HCT116 (cell line): ENCODE measurements at regions not wholly inside any gene's neighbourhood (a gene's known extent, or its start where the extent isn't known, plus 50 kb on each side); places are given as distances from the start of the nearest gene placed in this dataset.

Experiments
- ATAC-seq: fragments of 200-7000 bp; cut with Tn5 transposase; 2 replicates; pipeline ENCODE4 v1.9.1; 2020; ENCODE audit warnings: mild to moderate bottlenecking, moderate library complexity
- BruUV-seq: library from RNA; stranded (reverse); fragments of 400-500 nt; replicated peaks from 2 replicates; lab custom pipeline; 2021; lab: Mats Ljungman, UMichigan
- CTCF ChIA-PET: fragments of 300-600 bp; sonication (Branson Sonifier 250); formaldehyde crosslinking; loops from one replicate; lab custom pipeline; 2021; ENCODE audit warnings: antibody characterized with exemption; lab: Charles Lee
- POLR2A ChIA-PET: fragments of 300-600, 350-600 bp; sonication (Branson Sonifier 250); formaldehyde crosslinking; loops from one replicate; lab custom pipeline; 2021; ENCODE audit warnings: antibody characterized with exemption; lab: Charles Lee
- RAD21 ChIA-PET, 2 experiments: fragments of 300-600 bp; sonication (Branson Sonifier 250); formaldehyde crosslinking; loops; one replicate each; lab custom pipeline; 2023; ENCODE audit warnings: low total read pairs in 2 of 2; ENCODE audit not compliant: uncharacterized antibody in 2 of 2, unreplicated experiment in 2 of 2, low non-redundant PET in 1 of 2; lab: Charles Lee
- DNase-seq: peaks from one replicate; pipeline ENCODE4 v3.0.0-alpha.2; 2010; ENCODE audit warnings: low read depth, low spot score
- H2AFZ ChIP-seq: fragments of 200-600 bp; shearing (Covaris generic), sonication (generic); 2 replicates; pipeline ENCODE4 v1.6.1; 2017; ENCODE audit warnings: low read depth, mixed run types, mixed read lengths, antibody characterized with exemption, low read length; ENCODE audit not compliant: poor library complexity, severe bottlenecking
- H3K27ac ChIP-seq: 2 replicates; pipeline ENCODE4 v1.5.1; 2012; ENCODE audit warnings: low read depth, low read length
- H3K27me3 ChIP-seq: fragments of 200-600 bp; sonication (generic); 2 replicates; pipeline ENCODE4 v1.6.1; 2016; ENCODE audit warnings: mixed run types, low read length, mixed read lengths; ENCODE audit not compliant: insufficient read depth
- H3K36me3 ChIP-seq, 2 experiments: fragments of 200-500 bp in 1 of 2; fragments of 200-600 bp in 1 of 2; sonication (Bioruptor generic) in 1 of 2; sonication (generic) in 1 of 2; 2 replicates each; pipeline versions ENCODE4 v1.5.1 to v1.6.1; 2014 to 2016; ENCODE audit warnings: low read length in 2 of 2, inconsistent platforms in 1 of 2, mixed read lengths in 1 of 2, mixed run types in 1 of 2; ENCODE audit not compliant: insufficient read depth in 2 of 2, control insufficient read depth in 1 of 2
- H3K4me1 ChIP-seq, 2 experiments: fragments of 200-600 bp in 1 of 2; sonication (generic) in 1 of 2; 2 replicates each; pipeline versions ENCODE4 v1.5.1 to v1.6.1; 2012 to 2017; ENCODE audit warnings: low read length in 2 of 2, inconsistent platforms in 1 of 2, mild to moderate bottlenecking in 1 of 2, mixed read lengths in 1 of 2, mixed run types in 1 of 2, moderate library complexity in 1 of 2; ENCODE audit not compliant: insufficient read depth in 2 of 2, control insufficient read depth in 1 of 2
- H3K4me2 ChIP-seq: fragments of 200-600 bp; sonication (generic); 2 replicates; pipeline ENCODE4 v1.6.1; 2017; ENCODE audit warnings: mixed run types, low read length, mixed read lengths
- H3K4me3 ChIP-seq, 2 experiments: fragments of 200-600 bp in 1 of 2; sonication (generic) in 1 of 2; replicated peaks in 1 of 2; 2 replicates each; pipeline ENCODE4 v1.5.1; 2011 to 2016; ENCODE audit warnings: low read length in 2 of 2, control low read depth in 1 of 2, low read depth in 1 of 2, mild to moderate bottlenecking in 1 of 2, mixed read lengths in 1 of 2, mixed run types in 1 of 2
- H3K79me2 ChIP-seq: fragments of 200-600 bp; sonication (generic); 2 replicates; pipeline ENCODE4 v1.6.1; 2017; ENCODE audit warnings: mild to moderate bottlenecking, mixed run types, low read length, moderate library complexity, mixed read lengths; ENCODE audit not compliant: insufficient read depth
- H3K9ac ChIP-seq: fragments of 200-600 bp; sonication (generic); 2 replicates; pipeline ENCODE4 v1.6.1; 2016; ENCODE audit warnings: low read length, mixed read lengths
- H3K9me2 ChIP-seq: fragments of 200-600 bp; sonication (generic), shearing (Covaris generic); 2 replicates; pipeline ENCODE4 v1.6.1; 2017; ENCODE audit warnings: mixed run types, mild to moderate bottlenecking, moderate library complexity; ENCODE audit not compliant: insufficient read depth
- H3K9me3 ChIP-seq, 2 experiments: fragments of 200-500 bp in 1 of 2; fragments of 200-600 bp in 1 of 2; sonication (Bioruptor generic) in 1 of 2; sonication (generic) in 1 of 2; 2 replicates each; pipeline ENCODE4 v1.6.1; 2014 to 2017; ENCODE audit warnings: low read length in 2 of 2, mixed read lengths in 2 of 2, inconsistent platforms in 1 of 2, low read depth in 1 of 2, mild to moderate bottlenecking in 1 of 2, mixed run types in 1 of 2, moderate library complexity in 1 of 2; ENCODE audit not compliant: control insufficient read depth in 1 of 2, insufficient read depth in 1 of 2
- H4K20me1 ChIP-seq: fragments of 200-600 bp; sonication (generic), shearing (Covaris generic); 2 replicates; pipeline ENCODE4 v1.6.1; 2017; ENCODE audit warnings: mixed run types, mild to moderate bottlenecking, moderate library complexity; ENCODE audit not compliant: insufficient read depth
- CBX3 ChIP-seq: IDR thresholded peaks from 2 replicates; pipeline ENCODE4 v1.6.1; 2012; ENCODE audit warnings: low read depth
- EGR1 ChIP-seq: IDR thresholded peaks from 2 replicates; pipeline ENCODE4 v1.6.1; 2012; ENCODE audit warnings: low read depth
- ELF1 ChIP-seq: IDR thresholded peaks from 2 replicates; pipeline ENCODE4 v1.6.1; 2012; ENCODE audit warnings: low read depth, borderline replicate concordance
- EZH2 ChIP-seq: fragments of 200-600 bp; sonication (generic); IDR thresholded peaks from 2 replicates; pipeline ENCODE4 v1.6.1; 2017; ENCODE audit warnings: antibody characterized with exemption, mixed run types
- EZH2phosphoT487 ChIP-seq: fragments of 200-600 bp; IDR thresholded peaks from 2 replicates; pipeline ENCODE4 v1.6.1; 2018; ENCODE audit warnings: antibody characterized with exemption, borderline replicate concordance
- JUND ChIP-seq: IDR thresholded peaks from 2 replicates; pipeline ENCODE4 v1.6.1; 2012
- POLR2A ChIP-seq: IDR thresholded peaks from 2 replicates; pipeline ENCODE4 v1.7.0; 2011; ENCODE audit warnings: borderline replicate concordance; ENCODE audit not compliant: insufficient read depth, insufficient read length; ENCODE audit errors: extremely low read depth
- POLR2AphosphoS5 ChIP-seq: IDR thresholded peaks from 2 replicates; pipeline ENCODE4 v1.6.1; 2011; ENCODE audit warnings: mild to moderate bottlenecking, low read depth, low read length, moderate library complexity
- RAD21 ChIP-seq: IDR thresholded peaks from 2 replicates; pipeline ENCODE4 v1.6.1; 2012; ENCODE audit warnings: low read depth, mild to moderate bottlenecking
- SP1 ChIP-seq: IDR thresholded peaks from 2 replicates; pipeline ENCODE4 v1.6.1; 2012; ENCODE audit warnings: low read depth
- SRF ChIP-seq: IDR thresholded peaks from 2 replicates; pipeline ENCODE4 v1.6.1; 2012; ENCODE audit warnings: low read depth
- TCF7L2 ChIP-seq: IDR thresholded peaks from 2 replicates; pipeline ENCODE4 v1.7.0; 2011; ENCODE audit warnings: borderline replicate concordance, inconsistent platforms; ENCODE audit not compliant: insufficient read depth, insufficient read length; ENCODE audit errors: extremely low read depth
- YY1 ChIP-seq: IDR thresholded peaks from 2 replicates; pipeline ENCODE4 v1.6.1; 2011; ENCODE audit warnings: low read length, low read depth, moderate library complexity, mild to moderate bottlenecking; ENCODE audit not compliant: insufficient replicate concordance; ENCODE audit errors: extremely low read depth
- ZFX ChIP-seq: fragments of 450-650 bp; IDR thresholded peaks from 2 replicates; pipeline ENCODE4 v1.6.1; 2017
- ZNF274 ChIP-seq: fragments of 200-500 bp; sonication (Bioruptor generic); IDR thresholded peaks from 2 replicates; pipeline ENCODE4 v1.6.1; 2014; ENCODE audit warnings: mild to moderate bottlenecking, low read depth, low read length, inconsistent platforms
- intact Hi-C: fragments of 100-400 bp; cut with micrococcal nuclease; formaldehyde crosslinking; loops from 2 replicates; pipeline ENCODE4 v1.10.0; 2022
- TF ChIP-seq, protein P1 (sequence below): IDR thresholded peaks from 2 replicates; pipeline ENCODE4 v1.6.1; 2012
- TF ChIP-seq, protein P2 (sequence below): IDR thresholded peaks from 2 replicates; pipeline ENCODE4 v1.6.1; 2012
- TF ChIP-seq, protein P3 (sequence below): IDR thresholded peaks from 2 replicates; pipeline ENCODE4 v1.6.1; 2011; ENCODE audit warnings: mild to moderate bottlenecking, low read length, moderate library complexity; ENCODE audit not compliant: insufficient replicate concordance; ENCODE audit errors: extremely low read depth
- TF ChIP-seq, protein P4 (sequence below): IDR thresholded peaks from 2 replicates; pipeline ENCODE4 v1.6.1; 2012; ENCODE audit warnings: low read depth
- TF ChIP-seq, protein P5 (sequence below), 3 experiments: fragments of 200-600 bp in 1 of 3; sonication (generic) in 1 of 3; IDR thresholded peaks in 2 of 3; conservative IDR thresholded peaks in 1 of 3; 2 replicates each; pipeline ENCODE4 v1.5.1; 2012 to 2017; ENCODE audit warnings: low read depth in 2 of 3, low read length in 2 of 3, antibody characterized with exemption in 1 of 3, borderline replicate concordance in 1 of 3, control low read depth in 1 of 3, mild to moderate bottlenecking in 1 of 3, mixed read lengths in 1 of 3, mixed run types in 1 of 3, moderate library complexity in 1 of 3; ENCODE audit not compliant: insufficient read depth in 1 of 3

DNA sequence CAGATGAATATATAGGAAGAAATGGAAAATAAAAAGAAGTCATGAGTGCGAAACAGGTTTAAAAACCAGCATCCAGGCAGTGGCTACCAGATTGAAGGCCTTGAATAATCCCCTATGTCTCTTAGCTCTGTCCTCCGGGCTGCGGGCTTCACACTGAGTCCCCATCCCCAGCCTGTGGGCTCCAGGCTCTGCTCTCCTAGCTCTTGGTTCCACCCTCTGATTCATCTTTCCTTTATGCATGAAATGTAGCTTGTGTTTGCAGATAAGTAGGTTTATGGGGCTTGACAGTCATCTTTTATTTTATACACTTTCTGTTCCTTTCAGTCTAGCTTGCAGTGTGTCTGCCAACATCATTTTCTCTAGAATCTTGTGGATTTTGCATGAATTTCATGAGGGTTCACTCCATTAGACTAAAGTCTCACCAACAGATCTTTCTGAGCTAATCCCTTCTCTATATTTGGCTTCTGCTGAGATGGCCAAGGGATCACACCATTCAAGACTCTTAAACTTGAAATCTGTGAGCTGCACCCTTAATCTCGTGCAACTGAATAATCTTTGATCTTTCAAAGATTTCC is 174.5 kb downstream of the PLPPR4 start:
- Histone ChIP-seq H3K4me2 (no peak overlapping the region), H4K20me1 (no peaks in the 10 kb centered on the region), H3K27me3 (no peaks in the 10 kb centered on the region), H3K9ac (no peak overlapping the region), H3K79me2 (no peaks in the 10 kb centered on the region), H3K36me3 (no peaks in the 10 kb centered on the region), H2AFZ (no peak overlapping the region), H3K4me3 (no peak overlapping the region), H3K9me2 (no peaks in the 10 kb centered on the region), H3K27ac (no peak overlapping the region), H3K9me3 (no peaks in the 10 kb centered on the region), H3K4me1 (no peaks in the 10 kb centered on the region)
- ATAC-seq: no peak
- no peak for DNase-seq
- POLR2A ChIA-PET: no interaction called here
- no TSS peak for BruUV-seq
- RAD21 ChIA-PET: no interaction called here
- CTCF ChIA-PET: no interaction called here
- intact Hi-C loops: no loop called here
- TF ChIP-seq CBX3 (no peak), POLR2A (no peak), SRF (no peak), TCF7L2 (no peak), EZH2phosphoT487 (no peak), EZH2 (no peak), ZFX (no peak), POLR2AphosphoS5 (no peak), RAD21 (no peak), ELF1 (no peak), JUND (no peak), ZNF274 (no peak), EGR1 (no peak), SP1 (no peak), YY1 (no peak)
- TF ChIP-seq, protein P1, sequence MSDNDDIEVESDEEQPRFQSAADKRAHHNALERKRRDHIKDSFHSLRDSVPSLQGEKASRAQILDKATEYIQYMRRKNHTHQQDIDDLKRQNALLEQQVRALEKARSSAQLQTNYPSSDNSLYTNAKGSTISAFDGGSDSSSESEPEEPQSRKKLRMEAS: no peak
- TF ChIP-seq, protein P2, sequence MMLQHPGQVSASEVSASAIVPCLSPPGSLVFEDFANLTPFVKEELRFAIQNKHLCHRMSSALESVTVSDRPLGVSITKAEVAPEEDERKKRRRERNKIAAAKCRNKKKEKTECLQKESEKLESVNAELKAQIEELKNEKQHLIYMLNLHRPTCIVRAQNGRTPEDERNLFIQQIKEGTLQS: no peak
- TF ChIP-seq, protein P3, sequence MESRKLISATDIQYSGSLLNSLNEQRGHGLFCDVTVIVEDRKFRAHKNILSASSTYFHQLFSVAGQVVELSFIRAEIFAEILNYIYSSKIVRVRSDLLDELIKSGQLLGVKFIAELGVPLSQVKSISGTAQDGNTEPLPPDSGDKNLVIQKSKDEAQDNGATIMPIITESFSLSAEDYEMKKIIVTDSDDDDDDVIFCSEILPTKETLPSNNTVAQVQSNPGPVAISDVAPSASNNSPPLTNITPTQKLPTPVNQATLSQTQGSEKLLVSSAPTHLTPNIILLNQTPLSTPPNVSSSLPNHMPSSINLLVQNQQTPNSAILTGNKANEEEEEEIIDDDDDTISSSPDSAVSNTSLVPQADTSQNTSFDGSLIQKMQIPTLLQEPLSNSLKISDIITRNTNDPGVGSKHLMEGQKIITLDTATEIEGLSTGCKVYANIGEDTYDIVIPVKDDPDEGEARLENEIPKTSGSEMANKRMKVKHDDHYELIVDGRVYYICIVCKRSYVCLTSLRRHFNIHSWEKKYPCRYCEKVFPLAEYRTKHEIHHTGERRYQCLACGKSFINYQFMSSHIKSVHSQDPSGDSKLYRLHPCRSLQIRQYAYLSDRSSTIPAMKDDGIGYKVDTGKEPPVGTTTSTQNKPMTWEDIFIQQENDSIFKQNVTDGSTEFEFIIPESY: no peak
- TF ChIP-seq, protein P4, sequence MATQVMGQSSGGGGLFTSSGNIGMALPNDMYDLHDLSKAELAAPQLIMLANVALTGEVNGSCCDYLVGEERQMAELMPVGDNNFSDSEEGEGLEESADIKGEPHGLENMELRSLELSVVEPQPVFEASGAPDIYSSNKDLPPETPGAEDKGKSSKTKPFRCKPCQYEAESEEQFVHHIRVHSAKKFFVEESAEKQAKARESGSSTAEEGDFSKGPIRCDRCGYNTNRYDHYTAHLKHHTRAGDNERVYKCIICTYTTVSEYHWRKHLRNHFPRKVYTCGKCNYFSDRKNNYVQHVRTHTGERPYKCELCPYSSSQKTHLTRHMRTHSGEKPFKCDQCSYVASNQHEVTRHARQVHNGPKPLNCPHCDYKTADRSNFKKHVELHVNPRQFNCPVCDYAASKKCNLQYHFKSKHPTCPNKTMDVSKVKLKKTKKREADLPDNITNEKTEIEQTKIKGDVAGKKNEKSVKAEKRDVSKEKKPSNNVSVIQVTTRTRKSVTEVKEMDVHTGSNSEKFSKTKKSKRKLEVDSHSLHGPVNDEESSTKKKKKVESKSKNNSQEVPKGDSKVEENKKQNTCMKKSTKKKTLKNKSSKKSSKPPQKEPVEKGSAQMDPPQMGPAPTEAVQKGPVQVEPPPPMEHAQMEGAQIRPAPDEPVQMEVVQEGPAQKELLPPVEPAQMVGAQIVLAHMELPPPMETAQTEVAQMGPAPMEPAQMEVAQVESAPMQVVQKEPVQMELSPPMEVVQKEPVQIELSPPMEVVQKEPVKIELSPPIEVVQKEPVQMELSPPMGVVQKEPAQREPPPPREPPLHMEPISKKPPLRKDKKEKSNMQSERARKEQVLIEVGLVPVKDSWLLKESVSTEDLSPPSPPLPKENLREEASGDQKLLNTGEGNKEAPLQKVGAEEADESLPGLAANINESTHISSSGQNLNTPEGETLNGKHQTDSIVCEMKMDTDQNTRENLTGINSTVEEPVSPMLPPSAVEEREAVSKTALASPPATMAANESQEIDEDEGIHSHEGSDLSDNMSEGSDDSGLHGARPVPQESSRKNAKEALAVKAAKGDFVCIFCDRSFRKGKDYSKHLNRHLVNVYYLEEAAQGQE: no peak
- TF ChIP-seq, protein P5, sequence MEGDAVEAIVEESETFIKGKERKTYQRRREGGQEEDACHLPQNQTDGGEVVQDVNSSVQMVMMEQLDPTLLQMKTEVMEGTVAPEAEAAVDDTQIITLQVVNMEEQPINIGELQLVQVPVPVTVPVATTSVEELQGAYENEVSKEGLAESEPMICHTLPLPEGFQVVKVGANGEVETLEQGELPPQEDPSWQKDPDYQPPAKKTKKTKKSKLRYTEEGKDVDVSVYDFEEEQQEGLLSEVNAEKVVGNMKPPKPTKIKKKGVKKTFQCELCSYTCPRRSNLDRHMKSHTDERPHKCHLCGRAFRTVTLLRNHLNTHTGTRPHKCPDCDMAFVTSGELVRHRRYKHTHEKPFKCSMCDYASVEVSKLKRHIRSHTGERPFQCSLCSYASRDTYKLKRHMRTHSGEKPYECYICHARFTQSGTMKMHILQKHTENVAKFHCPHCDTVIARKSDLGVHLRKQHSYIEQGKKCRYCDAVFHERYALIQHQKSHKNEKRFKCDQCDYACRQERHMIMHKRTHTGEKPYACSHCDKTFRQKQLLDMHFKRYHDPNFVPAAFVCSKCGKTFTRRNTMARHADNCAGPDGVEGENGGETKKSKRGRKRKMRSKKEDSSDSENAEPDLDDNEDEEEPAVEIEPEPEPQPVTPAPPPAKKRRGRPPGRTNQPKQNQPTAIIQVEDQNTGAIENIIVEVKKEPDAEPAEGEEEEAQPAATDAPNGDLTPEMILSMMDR (IDR thresholded peaks at IDR 0.05 in 2 of 3, conservative IDR thresholded peaks at IDR 0.05 in 1 of 3; ENCODE audit: borderline replicate concordance in 1 of 3, insufficient read depth in 1 of 3, low read depth in 2 of 3, low read length in 2 of 3): no peak
